HG03469 (cell line): ENCODE measurements at regions not wholly inside any gene's neighbourhood (a gene's known extent, or its start where the extent isn't known, plus 50 kb on each side); places are given as distances from the start of the nearest gene placed in this dataset.
"Not testable (repeated sequence)": the region's sequence is repeated elsewhere in the genome, so short reads cannot be mapped to it uniquely, and the experiment has no call there.

Experiments
- ATAC-seq: cut with Tn5 transposase; IDR thresholded peaks from one replicate; pipeline ENCODE4 v1.9.1; 2021; ENCODE audit warnings: mild to moderate bottlenecking, moderate library complexity, moderate number of reproducible peaks; ENCODE audit not compliant: unreplicated experiment

GRCh38 chr4:26044524-26044923, 130.5 kb downstream of the SMIM20 start:
- no peak for ATAC-seq

GRCh38 chr4:26044983-26045382, 131.0 kb downstream of the SMIM20 start:
- ATAC-seq = no peak

GRCh38 chr4:26047795-26048194, 133.8 kb downstream of the SMIM20 start:
- ATAC-seq = no peak

- no peak for ATAC-seq
Observed at GRCh38 chr4:26048378-26048882, 134.4 kb downstream of the SMIM20 start.

DNA sequence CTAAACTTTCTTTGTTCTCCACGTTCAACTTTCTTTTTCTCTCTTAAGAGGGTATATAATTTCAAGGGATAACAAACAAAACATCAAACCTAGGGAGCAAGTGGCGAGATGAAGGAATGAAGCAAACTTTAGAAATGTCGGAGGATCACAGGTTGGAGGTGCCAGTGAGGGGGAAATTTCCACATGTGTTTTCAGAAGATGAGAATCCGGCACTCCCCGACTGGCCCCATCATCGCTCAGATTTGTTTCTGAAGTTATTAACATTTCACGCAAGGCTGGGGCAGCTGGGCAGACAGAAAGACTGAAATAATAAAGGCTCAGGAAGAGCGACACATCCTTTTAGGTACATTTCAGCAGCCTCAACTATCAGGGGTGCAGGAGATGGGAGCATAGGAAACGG, 134.9 kb downstream of the SMIM20 start:
- no peak for ATAC-seq

DNA sequence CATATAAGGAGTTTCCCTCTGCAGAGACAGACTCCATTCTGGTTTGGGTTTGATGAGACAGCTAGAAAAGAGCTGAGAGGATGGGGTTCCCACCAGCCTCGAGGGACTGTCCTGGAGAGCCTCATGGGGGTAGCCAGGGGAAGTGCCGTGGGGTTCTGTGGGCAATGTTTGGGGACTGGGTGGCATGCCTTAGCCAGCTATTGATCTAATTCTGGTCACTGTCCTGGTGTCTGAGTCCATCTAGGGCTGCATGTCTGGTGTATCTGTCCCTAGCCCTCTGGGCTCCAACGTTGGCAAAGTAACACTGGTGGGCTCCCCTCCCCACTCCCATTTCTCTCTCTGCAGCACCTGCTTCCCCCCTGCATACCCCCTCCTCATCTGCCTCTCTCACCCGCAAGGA, 135.4 kb downstream of the SMIM20 start:
- ATAC-seq = no peak

DNA sequence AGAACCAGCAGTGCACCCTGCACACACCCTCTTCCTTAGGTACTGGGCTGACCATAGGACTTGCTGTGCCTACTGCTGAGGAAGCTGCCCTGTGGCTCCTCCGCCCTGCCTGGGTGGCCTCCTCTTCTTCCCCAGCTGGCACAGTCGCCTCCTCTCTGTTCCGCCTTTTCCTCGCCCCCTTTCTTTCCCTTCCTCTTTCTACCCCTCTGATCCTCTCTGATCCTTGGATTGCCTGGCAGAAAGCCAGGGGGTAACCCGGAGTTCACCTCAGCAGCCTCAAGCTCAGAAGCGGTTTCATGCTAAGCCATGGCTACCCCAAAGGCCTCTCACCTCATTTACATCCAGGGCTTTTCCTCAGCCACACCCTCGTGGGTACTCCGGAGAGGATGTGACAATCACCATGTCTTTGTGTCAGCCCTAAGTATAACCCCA, 136.2 kb downstream of the SMIM20 start:
- ATAC-seq = no peak

DNA sequence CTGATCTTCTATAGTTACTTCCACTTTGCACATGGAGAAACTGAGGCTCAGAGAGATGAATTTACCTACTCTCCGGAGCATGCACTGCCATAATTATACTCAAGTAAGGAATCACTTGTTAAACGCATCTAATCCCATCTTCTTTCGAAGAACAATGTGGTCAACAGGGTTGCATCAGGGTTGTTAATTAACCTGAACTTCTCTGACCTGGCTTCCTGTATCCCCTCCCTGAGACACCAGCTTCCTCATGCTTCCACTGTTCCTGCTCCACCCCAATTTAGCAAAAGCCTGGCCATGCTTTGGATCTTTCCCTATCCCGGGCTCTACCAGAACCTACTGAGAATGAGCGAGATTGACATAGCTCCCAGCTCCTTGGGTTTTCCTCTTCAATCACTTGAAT, 136.7 kb downstream of the SMIM20 start:
- no peak for ATAC-seq

DNA sequence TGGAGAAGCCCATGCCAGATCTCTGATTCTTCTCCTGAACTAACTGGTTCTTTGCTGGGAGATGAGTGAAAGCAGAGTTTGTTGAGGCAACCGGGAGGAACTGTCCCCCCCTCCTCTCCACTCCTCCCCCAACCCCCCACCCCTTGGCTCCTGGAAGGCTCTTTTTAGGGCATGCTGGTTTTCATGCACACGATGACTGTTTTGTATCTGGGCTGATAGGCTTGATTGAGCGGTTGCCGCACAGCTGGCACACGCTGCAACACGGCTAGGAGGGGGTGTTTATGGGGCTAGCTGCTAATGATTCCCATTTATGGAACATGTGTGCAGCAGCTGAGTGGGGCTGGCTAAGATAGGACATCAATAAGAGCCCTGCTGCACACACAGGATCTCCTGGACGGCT, 137.2 kb downstream of the SMIM20 start:
- ATAC-seq = no peak

- no peak for ATAC-seq
Observed at GRCh38 chr4:26052663-26053541, 138.9 kb downstream of the SMIM20 start.

DNA sequence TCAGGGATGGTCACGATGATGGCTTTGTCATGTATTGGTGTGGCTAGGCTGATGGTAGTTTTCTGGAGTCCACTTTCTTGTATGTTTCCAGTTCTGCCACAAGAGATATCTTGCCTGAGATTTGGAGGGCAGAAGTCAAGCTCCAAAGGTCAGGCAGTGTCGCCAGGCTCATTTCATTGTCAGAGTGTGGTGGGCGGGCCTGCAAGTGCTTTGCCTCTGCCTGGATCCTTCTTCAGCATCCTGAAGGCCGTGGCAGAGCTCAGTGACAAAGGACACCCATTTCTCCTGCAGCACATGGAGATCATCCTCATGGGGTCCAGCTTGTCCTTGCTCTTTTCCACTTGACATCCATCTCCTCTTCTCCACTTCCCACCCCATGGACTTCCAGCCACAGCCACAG, 139.7 kb downstream of the SMIM20 start:
- ATAC-seq = no peak

GRCh38 chr4:26055855-26056254, 141.8 kb downstream of the SMIM20 start:
- ATAC-seq = no peak

DNA sequence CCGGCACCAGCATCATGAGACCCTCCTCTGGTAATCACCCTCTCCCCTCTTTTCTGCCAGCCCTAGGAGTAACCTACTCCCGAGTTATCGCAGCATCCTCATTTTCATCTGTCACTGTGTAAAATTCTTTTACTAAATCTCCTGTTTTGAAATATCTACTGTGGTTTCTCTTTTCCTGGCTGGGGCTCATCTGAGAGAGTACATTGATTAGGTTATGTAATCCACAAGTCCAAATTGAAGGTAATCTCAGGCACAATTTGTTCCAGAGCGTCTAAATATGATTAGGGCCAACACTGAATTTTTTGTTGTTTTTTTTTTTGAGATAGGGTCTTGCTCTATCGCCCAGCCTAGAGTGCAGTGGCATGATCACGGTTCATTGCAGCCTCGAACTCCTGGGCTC, 142.4 kb downstream of the SMIM20 start:
- no peak for ATAC-seq

DNA sequence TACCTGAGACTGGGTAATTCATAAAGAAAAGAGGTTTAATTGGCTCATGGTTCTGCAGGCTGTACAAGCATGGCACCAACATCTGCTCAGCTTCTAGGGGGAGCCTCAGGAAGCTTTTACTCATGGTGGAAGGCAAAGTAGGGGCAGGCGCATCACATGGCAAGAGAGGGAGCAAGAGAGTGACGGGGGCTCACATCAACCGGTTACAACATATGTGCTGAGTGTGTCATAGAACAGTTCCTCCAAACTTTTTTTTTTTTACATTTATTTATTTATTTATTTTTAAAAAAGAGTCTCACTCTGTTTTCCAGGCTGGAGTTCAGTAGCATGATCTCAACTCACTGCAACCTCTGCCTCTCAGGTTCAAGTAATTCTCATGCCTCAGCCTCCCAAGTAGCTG, 143.8 kb downstream of the SMIM20 start:
- ATAC-seq = not testable (repeated sequence)

GRCh38 chr4:26058537-26058936, 144.5 kb downstream of the SMIM20 start:
- ATAC-seq = peak; percentile 86

DNA sequence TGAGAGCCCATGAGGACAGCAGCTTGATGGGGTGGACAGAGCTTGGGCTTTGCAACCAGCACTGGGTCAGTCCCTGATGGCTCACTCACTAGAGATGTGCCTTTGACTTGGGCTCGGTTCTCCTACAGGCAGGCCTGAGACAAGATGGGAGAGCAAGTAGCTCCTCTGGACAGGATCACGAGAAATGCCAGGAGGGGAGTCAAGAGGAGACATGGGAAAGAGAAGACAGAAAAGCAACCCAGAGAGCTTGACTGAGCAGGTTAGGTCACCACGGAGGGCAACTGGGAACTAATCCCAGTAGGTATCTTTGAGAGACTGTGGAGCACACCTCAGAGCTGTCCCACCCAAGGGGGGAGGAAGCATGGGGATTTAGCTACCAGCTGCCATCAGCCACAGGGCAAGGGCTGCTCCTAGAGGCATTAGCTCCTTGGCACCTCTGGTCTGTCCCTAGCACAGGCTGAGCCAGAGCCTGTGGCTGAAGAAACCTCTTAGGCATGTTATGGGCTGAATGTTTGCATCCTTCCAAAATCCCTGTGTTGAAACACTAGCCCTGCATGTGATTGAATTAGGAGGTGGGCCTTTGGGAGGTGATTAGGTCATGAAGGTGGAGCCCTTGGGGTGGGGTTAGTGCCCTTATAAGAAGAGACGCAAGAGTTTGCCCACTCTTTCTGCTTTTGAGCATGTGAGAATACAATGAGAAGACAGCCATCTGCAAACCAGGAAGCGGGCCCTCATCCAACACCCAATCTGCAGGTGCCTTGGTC, 145.6 kb downstream of the SMIM20 start:
- ATAC-seq = no peak

DNA sequence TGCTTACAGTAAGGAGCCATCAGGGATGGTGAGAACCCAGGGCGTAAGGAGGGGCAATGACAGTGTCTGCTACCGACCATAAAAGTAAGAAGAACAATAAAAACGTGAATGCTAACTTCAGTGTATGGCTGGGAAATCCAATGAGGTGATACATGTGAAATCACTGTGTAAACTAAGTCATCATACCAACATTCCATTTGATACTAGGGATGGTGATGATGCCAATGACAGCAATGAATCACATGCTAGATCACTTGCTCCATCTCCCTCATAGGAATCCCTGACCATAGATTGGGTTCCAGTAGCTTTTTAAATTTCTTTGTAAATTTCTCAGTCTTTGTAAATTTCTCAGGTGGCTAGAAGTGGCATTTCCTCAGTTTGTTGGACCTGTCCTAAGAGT, 146.3 kb downstream of the SMIM20 start:
- no peak for ATAC-seq

GRCh38 chr4:26061248-26061986, 147.4 kb downstream of the SMIM20 start:
- ATAC-seq = peak; percentile 40

DNA sequence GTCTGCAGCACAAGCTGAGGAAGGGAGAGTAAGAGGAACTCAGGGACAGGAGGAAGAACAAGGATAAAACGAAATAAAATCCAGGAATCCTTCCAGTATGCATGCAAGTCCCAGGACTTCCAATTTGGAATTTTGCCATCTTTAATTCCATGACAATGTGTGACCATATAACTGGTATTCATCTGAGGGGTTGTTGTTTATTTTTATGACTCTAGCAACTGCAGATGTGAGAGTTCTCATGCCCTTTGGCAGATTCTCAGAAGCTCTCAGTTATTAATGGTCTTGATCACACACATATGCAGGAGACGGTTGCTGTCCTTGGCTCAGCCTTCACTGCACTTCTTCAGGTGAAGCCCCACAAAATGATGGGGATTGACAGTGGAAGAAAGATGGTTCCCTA, 148.2 kb downstream of the SMIM20 start:
- ATAC-seq = no peak

DNA sequence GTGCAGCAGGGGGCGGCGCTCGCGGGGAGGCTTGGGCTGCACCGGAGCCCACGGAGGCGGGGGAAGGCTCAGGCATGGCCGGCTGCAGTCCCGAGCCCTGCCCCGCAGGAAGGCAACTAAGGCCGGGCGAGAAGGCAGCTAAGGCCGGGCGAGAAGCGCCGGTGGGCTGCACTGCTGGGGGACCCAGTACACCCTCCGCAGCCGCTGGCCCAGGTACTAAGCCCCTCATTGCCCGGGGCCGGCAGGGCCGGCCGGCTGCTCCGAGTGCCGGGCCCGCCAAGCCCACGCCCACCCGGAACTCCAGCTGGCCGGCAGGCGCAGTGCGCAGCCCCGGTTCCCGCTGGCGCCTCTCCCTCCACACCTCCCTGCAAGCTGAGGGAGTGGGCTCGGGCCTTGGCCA, 150.0 kb downstream of the SMIM20 start:
- not testable (repeated sequence) for ATAC-seq

DNA sequence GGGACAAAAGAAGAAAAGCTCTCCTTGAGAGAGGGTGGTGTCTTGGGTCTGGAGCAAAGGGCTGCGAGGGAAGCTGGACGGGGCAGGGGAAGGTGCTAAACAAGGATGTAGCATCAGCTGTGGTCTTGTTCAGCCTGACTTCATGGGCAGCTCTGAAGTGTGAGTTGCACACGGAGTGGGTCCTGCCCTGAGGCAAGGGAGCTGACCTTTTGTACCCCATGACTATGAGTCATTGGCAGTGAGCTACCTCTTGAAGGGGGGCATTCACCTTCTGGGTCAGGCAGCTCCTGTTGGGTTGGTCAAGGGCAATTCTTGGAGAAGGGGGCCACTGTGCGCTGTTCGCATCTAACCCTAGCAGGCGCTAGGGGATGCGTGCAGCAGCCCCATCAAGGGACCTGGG, 151.8 kb downstream of the SMIM20 start:
- no peak for ATAC-seq
